ENCODE measurements at regions not wholly inside any gene's neighbourhood (a gene's known extent, or its start where the extent isn't known, plus 50 kb on each side); places are given as distances from the start of the nearest gene placed in this dataset.

DNA sequence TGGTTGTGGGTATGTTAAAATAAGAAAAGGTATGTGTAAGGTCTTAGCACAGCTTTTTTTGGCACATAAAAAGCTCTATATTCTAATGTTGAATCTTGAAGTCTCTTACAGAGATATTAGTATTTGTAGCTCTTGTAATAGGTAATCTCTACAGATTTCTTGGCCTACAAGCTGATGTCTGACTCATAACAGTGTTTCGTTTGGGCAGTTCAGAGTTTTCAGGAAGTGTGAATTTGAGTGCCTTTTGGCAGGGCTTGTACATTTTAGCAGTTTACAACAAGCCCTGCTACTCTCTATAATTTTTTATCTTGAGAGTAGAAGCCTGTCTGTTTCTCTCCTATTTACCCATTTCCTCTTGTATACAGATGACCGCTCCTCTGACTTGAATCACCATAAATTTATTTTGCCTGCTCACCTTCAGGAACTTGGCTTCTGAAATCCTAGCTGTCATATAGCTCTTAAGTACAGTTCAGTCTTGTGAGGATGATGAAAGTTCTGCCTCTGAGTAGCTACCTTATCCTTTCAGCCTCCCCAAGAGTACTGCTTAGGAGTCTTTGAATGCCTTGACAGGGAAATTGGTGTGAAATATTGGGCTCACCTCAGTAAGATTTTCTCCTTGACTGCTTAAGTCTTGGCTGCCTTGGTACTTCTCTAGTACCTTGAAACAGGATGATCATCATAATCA is 419.9 kb upstream of the RARB start:
- TF ChIP-seq RCOR1 (IDR thresholded peaks at IDR 0.05; ENCODE audit: insufficient replicate concordance, low read length), result no peak
- no peak for TF ChIP-seq SMC3 (IDR thresholded peaks at IDR 0.05; ENCODE audit: low read depth, low read length)
- TF ChIP-seq, protein P1, sequence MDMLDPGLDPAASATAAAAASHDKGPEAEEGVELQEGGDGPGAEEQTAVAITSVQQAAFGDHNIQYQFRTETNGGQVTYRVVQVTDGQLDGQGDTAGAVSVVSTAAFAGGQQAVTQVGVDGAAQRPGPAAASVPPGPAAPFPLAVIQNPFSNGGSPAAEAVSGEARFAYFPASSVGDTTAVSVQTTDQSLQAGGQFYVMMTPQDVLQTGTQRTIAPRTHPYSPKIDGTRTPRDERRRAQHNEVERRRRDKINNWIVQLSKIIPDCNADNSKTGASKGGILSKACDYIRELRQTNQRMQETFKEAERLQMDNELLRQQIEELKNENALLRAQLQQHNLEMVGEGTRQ (IDR thresholded peaks at IDR 0.05; ENCODE audit: low read depth, low read length), result no peak
- no peak for TF ChIP-seq POLR2A (IDR thresholded peaks at IDR 0.05; ENCODE audit: low read depth, low read length)
- TF ChIP-seq, protein P2, sequence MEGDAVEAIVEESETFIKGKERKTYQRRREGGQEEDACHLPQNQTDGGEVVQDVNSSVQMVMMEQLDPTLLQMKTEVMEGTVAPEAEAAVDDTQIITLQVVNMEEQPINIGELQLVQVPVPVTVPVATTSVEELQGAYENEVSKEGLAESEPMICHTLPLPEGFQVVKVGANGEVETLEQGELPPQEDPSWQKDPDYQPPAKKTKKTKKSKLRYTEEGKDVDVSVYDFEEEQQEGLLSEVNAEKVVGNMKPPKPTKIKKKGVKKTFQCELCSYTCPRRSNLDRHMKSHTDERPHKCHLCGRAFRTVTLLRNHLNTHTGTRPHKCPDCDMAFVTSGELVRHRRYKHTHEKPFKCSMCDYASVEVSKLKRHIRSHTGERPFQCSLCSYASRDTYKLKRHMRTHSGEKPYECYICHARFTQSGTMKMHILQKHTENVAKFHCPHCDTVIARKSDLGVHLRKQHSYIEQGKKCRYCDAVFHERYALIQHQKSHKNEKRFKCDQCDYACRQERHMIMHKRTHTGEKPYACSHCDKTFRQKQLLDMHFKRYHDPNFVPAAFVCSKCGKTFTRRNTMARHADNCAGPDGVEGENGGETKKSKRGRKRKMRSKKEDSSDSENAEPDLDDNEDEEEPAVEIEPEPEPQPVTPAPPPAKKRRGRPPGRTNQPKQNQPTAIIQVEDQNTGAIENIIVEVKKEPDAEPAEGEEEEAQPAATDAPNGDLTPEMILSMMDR (conservative IDR thresholded peaks at IDR 0.05; ENCODE audit: low read depth, low read length), result no peak
- TF ChIP-seq MXI1 (IDR thresholded peaks at IDR 0.05; ENCODE audit: borderline replicate concordance, low read depth, low read length), result no peak
- TF ChIP-seq RFX5 (IDR thresholded peaks at IDR 0.05; ENCODE audit: low read depth, low read length), result no peak
- TF ChIP-seq NFE2L2 (IDR thresholded peaks at IDR 0.05; ENCODE audit: low read depth, low read length), result no peak
- TF ChIP-seq BHLHE40 (IDR thresholded peaks at IDR 0.05; ENCODE audit: low read depth, low read length), result no peak
- TF ChIP-seq, protein P3, sequence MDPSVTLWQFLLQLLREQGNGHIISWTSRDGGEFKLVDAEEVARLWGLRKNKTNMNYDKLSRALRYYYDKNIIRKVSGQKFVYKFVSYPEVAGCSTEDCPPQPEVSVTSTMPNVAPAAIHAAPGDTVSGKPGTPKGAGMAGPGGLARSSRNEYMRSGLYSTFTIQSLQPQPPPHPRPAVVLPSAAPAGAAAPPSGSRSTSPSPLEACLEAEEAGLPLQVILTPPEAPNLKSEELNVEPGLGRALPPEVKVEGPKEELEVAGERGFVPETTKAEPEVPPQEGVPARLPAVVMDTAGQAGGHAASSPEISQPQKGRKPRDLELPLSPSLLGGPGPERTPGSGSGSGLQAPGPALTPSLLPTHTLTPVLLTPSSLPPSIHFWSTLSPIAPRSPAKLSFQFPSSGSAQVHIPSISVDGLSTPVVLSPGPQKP (IDR thresholded peaks at IDR 0.05; ENCODE audit: borderline replicate concordance, low read depth, low read length), result no peak
- TF ChIP-seq FOS (IDR thresholded peaks at IDR 0.05; ENCODE audit: low read depth, low read length), result no peak
- no peak for TF ChIP-seq CHD1 (IDR thresholded peaks at IDR 0.05; ENCODE audit: low read depth, low read length)
- no peak for TF ChIP-seq RAD21 (IDR thresholded peaks at IDR 0.05; ENCODE audit: low read length)
- no peak overlapping the region for H2AK5ac ChIP-seq (ENCODE audit: low read depth, low read length)
- H2AFZ ChIP-seq (replicated peaks; ENCODE audit: low read length, poor library complexity), result no peak overlapping the region
- no peak overlapping the region for H3K4ac ChIP-seq (ENCODE audit: low read depth, low read length)
- no peaks in the 10 kb centered on the region for H3K27me3 ChIP-seq (ENCODE audit: control insufficient read depth, insufficient read depth, low read length)
- H2BK120ac ChIP-seq (ENCODE audit: low read depth, low read length), result no peak overlapping the region
- H4K91ac ChIP-seq (ENCODE audit: insufficient read depth, low read depth, low read length), result no peak overlapping the region
- H3K79me1 ChIP-seq (ENCODE audit: low read depth in 1 of 2, low read length in 2 of 2), result no peaks in the 10 kb centered on the region
- no peak overlapping the region for H3K27ac ChIP-seq (ENCODE audit: insufficient read depth, low read length)
- H3K14ac ChIP-seq (replicated peaks; ENCODE audit: low read depth, low read length), result no peak overlapping the region
- no CpG with 5 or more reads among the region's 2 CpGs for WGBS, 2 experiments (ENCODE audit: extremely low coverage in 2 of 2, insufficient read length in 1 of 2)
- H3K4me3 ChIP-seq (ENCODE audit: insufficient read depth, low read depth, low read length), result no peak overlapping the region
- ChIA-PET POLR2A (ENCODE audit: unreplicated experiment) (no interaction called here), CTCF (no interaction called here)
- H2AK9ac ChIP-seq (replicated peaks; ENCODE audit: low read depth, low read length, poor library complexity), result no peak overlapping the region
- no peak overlapping the region for H4K8ac ChIP-seq (ENCODE audit: low read depth in 2 of 2, low read length in 2 of 2)
- no peak overlapping the region for H3K56ac ChIP-seq (ENCODE audit: extremely low read depth, insufficient read depth, low read length)
- no peaks in the 10 kb centered on the region for H3K4me1 ChIP-seq (ENCODE audit: control insufficient read depth, insufficient read depth, low read length)
- H3K9me1 ChIP-seq (ENCODE audit: insufficient read depth, low read length), result no peaks in the 10 kb centered on the region
- ATAC-seq (ENCODE audit: low read depth), result no peak
- H2BK20ac ChIP-seq (ENCODE audit: low read depth, low read length), result no peak overlapping the region
- H3K18ac ChIP-seq (ENCODE audit: low read depth, low read length), result no peak overlapping the region
- H4K20me1 ChIP-seq (ENCODE audit: insufficient read depth, low read length), result no peaks in the 10 kb centered on the region
- DNase-seq, result no peak
- H3K36me3 ChIP-seq (ENCODE audit: control insufficient read depth, insufficient read depth, low read length), result no peaks in the 10 kb centered on the region
- no TSS peak for BruUV-seq (replicated peaks)
- dilution Hi-C loops (cut with HindIII; ENCODE audit: low sequenced_read_pairs, unreplicated experiment) (no loop called here), in situ Hi-C loops (cut with MboI; ENCODE audit: low sequenced_read_pairs) (no loop called here), intact Hi-C loops (cut with micrococcal nuclease) (no loop called here)
- no peak overlapping the region for H2BK15ac ChIP-seq (ENCODE audit: low read depth, low read length)
- H3K4me2 ChIP-seq (ENCODE audit: low read depth, low read length), result no peak overlapping the region
- H3K9me3 ChIP-seq (ENCODE audit: control insufficient read depth, insufficient read depth, low read length), result no peaks in the 10 kb centered on the region; the same call in 1 of the 2 replicates
- H2BK5ac ChIP-seq (ENCODE audit: low read depth, low read length, poor library complexity, severe bottlenecking), result no peak overlapping the region
- H3K9ac ChIP-seq (ENCODE audit: low read depth, low read length), result no peak overlapping the region
- no peak overlapping the region for H3K23ac ChIP-seq (ENCODE audit: low read depth, low read length)
- no peak overlapping the region for H4K5ac ChIP-seq (ENCODE audit: low read depth, low read length)
